ENCODE measurements at regions not wholly inside any gene's neighbourhood (a gene's known extent, or its start where the extent isn't known, plus 50 kb on each side); places are given as distances from the start of the nearest gene placed in this dataset.
A peak's percentile ranks its signal among the peaks of the same experiment; 100 is the strongest.
"Not testable (repeated sequence)": the region's sequence is repeated elsewhere in the genome, so short reads cannot be mapped to it uniquely, and the experiment has no call there.

DNA sequence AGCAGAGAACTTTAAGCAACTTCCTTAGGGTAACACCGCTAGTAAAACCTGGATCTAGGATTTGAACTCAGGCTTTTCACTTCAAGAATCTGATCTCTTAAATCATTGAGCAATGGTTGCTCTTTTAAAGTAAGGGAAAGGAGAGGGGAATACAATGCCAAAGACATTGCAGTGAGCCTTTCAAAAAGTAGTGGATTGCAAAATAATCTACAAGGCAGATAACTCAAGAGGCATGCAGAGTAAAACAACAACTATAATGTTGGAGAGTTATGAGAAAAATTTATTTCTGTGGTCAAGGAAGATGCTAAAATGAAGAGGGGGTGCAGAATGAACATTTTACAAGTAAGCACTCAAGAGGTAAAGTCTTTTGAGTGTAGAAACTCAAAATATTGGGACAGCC is 432.6 kb downstream of the C12orf50 start:
- peak in 1 of 2 donors; percentile 37 for DNase-seq (ENCODE audit: low read depth in 2 of 2)
- TF ChIP-seq, protein P1, sequence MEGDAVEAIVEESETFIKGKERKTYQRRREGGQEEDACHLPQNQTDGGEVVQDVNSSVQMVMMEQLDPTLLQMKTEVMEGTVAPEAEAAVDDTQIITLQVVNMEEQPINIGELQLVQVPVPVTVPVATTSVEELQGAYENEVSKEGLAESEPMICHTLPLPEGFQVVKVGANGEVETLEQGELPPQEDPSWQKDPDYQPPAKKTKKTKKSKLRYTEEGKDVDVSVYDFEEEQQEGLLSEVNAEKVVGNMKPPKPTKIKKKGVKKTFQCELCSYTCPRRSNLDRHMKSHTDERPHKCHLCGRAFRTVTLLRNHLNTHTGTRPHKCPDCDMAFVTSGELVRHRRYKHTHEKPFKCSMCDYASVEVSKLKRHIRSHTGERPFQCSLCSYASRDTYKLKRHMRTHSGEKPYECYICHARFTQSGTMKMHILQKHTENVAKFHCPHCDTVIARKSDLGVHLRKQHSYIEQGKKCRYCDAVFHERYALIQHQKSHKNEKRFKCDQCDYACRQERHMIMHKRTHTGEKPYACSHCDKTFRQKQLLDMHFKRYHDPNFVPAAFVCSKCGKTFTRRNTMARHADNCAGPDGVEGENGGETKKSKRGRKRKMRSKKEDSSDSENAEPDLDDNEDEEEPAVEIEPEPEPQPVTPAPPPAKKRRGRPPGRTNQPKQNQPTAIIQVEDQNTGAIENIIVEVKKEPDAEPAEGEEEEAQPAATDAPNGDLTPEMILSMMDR (IDR thresholded peaks at IDR 0.05; ENCODE audit: low read depth, low read length), result no peak
- no peak overlapping the region for H3K4me3 ChIP-seq (replicated peaks in 1 of 2; ENCODE audit: low read depth in 2 of 2, low read length in 2 of 2)

DNA sequence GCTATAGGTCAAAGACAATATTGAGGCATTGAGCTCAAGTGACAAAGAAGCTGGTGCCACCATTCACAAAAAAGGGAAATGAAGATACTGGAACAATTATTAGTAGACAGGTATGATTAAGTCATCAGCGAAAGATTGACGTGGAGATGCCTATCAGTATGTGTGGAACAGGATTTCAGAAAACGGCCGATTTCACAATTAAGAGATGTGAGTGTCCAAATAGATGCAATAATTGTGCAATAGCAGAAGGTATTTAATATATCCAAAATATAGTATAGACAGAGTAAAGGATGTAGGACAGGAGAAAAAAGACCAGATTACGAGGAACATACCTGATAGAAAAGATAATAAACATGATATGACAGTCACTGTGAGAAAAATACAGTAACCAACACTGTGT is 433.1 kb downstream of the C12orf50 start:
- TF ChIP-seq, protein P1 (IDR thresholded peaks at IDR 0.05; ENCODE audit: low read depth, low read length), result no peak
- no peak for DNase-seq (ENCODE audit: low read depth in 2 of 2)
- H3K4me3 ChIP-seq (replicated peaks in 1 of 2; ENCODE audit: low read depth in 2 of 2, low read length in 2 of 2), result no peak overlapping the region

DNA sequence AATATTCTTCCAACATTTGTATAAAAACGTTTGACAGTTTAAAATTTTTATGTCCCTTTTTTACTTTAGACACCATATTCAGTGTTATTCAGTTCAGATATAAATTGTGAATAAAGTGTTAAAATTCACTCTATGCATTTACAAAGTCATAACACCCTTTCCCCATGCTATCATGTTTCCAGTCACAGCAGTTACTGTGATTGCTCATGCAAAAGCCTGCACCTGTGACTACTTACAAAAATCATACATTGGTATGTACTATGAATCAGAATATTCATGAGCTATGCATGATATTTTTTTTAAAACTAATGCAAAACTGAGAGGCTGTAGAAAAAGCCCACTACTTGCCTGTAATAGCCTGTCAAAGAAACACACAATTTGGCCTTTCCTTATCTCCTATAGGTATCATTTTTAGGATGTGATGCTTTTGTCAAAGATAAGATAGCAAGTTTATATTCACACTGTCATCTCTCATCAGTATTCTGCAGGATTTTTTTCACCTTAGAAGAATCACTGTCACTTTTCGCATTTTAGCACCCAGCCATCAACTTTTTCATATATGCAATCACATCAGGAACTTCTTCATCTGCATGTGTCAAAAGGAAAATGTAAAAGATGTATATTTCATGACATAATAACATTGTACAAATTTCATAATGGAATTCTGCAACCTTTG is 443.2 kb downstream of the C12orf50 start:
- TF ChIP-seq, protein P1 (IDR thresholded peaks at IDR 0.05; ENCODE audit: low read depth, low read length), result no peak
- H3K4me3 ChIP-seq (replicated peaks in 1 of 2; ENCODE audit: low read depth in 2 of 2, low read length in 2 of 2), result no peak overlapping the region
- DNase-seq (ENCODE audit: low read depth in 2 of 2), result no peak

DNA sequence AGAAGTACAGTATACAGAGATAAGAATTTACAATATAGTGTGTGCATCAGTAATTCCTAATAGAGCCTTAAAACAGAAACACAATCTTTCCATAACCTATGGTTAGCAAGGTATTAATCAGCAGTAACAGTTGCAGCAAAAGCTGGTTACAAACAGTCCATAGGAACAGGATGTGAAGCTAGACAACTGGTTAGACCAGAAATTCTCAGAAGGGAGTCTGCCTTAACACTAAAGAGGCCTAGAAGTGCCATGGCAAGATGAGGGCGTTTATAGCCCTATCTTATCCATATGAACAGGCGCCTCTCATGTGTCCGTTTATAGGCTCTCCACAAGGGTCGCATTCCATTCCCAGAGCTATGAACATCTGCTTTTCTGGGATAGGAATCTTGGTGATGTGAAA is 450.1 kb downstream of the C12orf50 start:
- not testable (repeated sequence) for DNase-seq (ENCODE audit: low read depth in 2 of 2); H3K4me3 ChIP-seq (replicated peaks in 1 of 2; ENCODE audit: low read depth in 2 of 2, low read length in 2 of 2)

DNA sequence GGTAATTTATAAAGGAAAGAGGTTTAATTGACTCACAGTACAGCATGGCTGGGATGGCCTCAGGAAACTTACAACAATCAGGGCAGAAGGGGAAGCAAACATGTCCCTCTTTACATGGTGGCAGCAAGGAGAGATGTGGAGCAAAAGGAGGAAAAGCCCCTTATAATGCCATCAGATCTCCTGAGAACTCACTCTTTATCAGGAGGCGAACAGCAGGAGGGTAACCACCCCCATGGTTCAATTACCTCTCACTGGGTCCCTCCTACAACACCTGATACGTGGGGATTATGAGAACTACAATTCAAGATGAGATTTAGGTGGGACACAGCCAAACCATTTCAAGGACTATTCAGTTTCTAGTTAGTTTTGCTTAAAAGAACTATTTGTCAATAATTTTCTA is 453.3 kb downstream of the C12orf50 start:
- no peak for DNase-seq (ENCODE audit: low read depth in 2 of 2)
- TF ChIP-seq, protein P1 (IDR thresholded peaks at IDR 0.05; ENCODE audit: low read depth, low read length), result no peak
- H3K4me3 ChIP-seq (replicated peaks in 1 of 2; ENCODE audit: low read depth in 2 of 2, low read length in 2 of 2), result no peak overlapping the region

DNA sequence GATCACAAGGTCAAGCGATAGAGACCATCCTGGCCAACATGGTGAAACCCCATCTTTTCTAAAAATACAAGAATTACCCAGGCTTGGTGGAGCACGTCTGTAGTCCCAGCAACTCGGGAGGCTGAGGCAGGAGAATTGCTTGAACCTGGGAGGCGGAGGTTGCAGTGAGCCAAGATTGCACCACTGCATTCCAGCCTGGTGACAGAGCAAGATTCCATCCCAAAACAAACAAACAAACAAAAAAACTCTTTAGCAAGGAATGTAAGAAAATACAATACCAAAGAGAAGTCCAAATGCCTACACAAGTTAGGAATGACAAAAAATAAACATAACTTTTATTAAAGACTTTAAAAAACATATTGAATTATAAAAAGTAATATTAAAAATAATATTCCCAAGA is 462.3 kb downstream of the C12orf50 start:
- H3K4me3 ChIP-seq (replicated peaks in 1 of 2; ENCODE audit: low read depth in 2 of 2, low read length in 2 of 2), result not testable (repeated sequence)
- peak in 1 of 2 donors; percentile 18 for DNase-seq (ENCODE audit: low read depth in 2 of 2)

DNA sequence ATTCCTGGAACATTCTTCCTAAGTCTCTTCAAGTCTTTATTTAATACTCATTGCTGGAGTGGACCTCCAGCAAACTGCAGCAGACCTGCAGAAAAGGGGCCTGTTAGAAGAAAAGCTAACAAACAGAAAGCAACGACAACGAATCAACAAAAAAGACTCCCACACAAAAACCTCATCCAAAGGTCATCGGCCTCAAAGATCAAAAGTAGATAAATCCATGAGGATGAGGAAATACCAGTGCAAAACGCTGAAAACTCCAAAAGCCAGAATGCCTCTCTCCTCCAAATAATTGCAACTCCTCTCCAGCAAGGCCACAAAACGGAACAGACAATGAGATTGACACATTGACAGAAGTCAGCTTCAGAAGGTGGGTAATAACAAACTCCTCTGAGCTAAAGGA is 472.2 kb downstream of the C12orf50 start:
- DNase-seq (ENCODE audit: low read depth in 2 of 2), result no peak
- TF ChIP-seq, protein P1 (IDR thresholded peaks at IDR 0.05; ENCODE audit: low read depth, low read length), result no peak
- no peak overlapping the region for H3K4me3 ChIP-seq (replicated peaks in 1 of 2; ENCODE audit: low read depth in 2 of 2, low read length in 2 of 2)

DNA sequence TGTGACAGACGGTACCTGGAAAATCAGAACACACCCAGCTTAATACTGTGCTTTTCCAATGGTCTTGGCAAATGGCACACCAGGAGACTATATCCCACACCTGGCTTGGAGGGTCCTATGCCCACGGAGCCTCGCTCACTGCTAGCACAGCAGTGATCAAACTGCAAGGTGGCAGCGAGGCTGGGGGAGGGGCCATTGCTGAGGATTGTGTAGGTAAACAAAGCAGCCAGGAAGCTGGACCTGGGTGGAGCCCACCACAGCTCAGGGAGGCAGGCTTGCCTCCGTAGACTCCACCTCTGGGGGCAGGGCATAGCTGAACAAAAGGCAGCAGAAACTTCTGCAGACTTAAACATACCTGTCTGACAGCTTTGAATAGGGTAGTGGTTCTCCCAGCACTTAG is 498.0 kb downstream of the C12orf50 start:
- H3K4me3 ChIP-seq (replicated peaks in 1 of 2; ENCODE audit: low read depth in 2 of 2, low read length in 2 of 2); DNase-seq (ENCODE audit: low read depth in 2 of 2): not testable (repeated sequence)
